ENCODE measurements at regions not wholly inside any gene's neighbourhood (a gene's known extent, or its start where the extent isn't known, plus 50 kb on each side); places are given as distances from the start of the nearest gene placed in this dataset.

DNA sequence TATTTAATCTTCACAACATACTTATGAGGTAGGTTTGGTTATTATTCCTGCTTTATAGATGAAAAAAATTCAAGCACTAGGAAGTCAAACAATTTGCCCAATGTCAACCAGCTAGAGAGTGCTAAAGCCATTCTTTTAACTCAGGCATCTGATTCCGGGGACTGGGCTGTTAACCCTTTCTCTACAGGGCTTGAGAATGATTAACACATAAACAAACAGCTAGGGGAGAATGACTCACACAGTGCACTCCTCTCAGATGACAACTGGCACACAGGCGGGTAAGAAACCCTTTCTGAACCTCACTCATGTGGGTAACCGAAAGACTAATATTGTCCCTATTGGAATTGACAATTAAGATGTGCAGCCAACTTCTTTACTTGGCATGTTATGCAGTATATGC is 86.3 kb upstream of the FSHR start:
- Histone ChIP-seq H3K9me3 (no peaks in the 10 kb centered on the region), H3K27ac (no peak overlapping the region), H3K4me3 (no peak overlapping the region), H3K36me3 (no peaks in the 10 kb centered on the region), H3K27me3 (no peaks in the 10 kb centered on the region), H3K4me1 (no peaks in the 10 kb centered on the region)
- 40 to 70% methylated on average over 2 to 3 of the region's 3 CpGs for WGBS, 2 donors (ENCODE audit: low coverage in 1 of 2)
- no peak for ATAC-seq
- TF ChIP-seq, protein P1, sequence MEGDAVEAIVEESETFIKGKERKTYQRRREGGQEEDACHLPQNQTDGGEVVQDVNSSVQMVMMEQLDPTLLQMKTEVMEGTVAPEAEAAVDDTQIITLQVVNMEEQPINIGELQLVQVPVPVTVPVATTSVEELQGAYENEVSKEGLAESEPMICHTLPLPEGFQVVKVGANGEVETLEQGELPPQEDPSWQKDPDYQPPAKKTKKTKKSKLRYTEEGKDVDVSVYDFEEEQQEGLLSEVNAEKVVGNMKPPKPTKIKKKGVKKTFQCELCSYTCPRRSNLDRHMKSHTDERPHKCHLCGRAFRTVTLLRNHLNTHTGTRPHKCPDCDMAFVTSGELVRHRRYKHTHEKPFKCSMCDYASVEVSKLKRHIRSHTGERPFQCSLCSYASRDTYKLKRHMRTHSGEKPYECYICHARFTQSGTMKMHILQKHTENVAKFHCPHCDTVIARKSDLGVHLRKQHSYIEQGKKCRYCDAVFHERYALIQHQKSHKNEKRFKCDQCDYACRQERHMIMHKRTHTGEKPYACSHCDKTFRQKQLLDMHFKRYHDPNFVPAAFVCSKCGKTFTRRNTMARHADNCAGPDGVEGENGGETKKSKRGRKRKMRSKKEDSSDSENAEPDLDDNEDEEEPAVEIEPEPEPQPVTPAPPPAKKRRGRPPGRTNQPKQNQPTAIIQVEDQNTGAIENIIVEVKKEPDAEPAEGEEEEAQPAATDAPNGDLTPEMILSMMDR (IDR thresholded peaks at IDR 0.05): no peak
- TF ChIP-seq POLR2A (IDR thresholded peaks at IDR 0.05) (no peak), POLR2AphosphoS5 (IDR thresholded peaks at IDR 0.05) (no peak), EP300 (IDR thresholded peaks at IDR 0.05) (no peak)

DNA sequence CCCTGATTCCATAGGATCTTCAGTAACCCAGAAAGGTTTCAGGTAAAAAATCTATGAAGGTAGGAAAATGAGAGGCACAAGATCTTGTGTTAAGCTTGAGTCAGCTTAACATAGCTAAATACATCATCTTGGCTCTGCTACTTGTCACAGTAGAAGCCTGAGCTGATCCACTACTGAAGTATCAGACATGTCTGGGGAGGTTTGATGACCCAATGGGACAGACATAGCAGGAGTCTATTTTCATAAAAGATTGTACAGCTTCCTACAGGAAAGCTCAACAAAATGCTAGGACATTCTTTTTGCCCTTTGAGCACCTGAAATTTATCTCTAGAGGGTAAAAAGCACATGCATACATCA is 84.3 kb upstream of the FSHR start:
- Histone ChIP-seq H3K4me3 (no peak overlapping the region), H3K36me3 (no peaks in the 10 kb centered on the region), H3K9me3 (no peaks in the 10 kb centered on the region), H3K27me3 (no peaks in the 10 kb centered on the region), H3K4me1 (no peaks in the 10 kb centered on the region), H3K27ac (no peak overlapping the region)
- no peak for ATAC-seq
- TF ChIP-seq, protein P1 (IDR thresholded peaks at IDR 0.05): no peak
- no peak for TF ChIP-seq EP300 (IDR thresholded peaks at IDR 0.05)
- no peak for TF ChIP-seq POLR2AphosphoS5 (IDR thresholded peaks at IDR 0.05)
- TF ChIP-seq POLR2A (IDR thresholded peaks at IDR 0.05): no peak

DNA sequence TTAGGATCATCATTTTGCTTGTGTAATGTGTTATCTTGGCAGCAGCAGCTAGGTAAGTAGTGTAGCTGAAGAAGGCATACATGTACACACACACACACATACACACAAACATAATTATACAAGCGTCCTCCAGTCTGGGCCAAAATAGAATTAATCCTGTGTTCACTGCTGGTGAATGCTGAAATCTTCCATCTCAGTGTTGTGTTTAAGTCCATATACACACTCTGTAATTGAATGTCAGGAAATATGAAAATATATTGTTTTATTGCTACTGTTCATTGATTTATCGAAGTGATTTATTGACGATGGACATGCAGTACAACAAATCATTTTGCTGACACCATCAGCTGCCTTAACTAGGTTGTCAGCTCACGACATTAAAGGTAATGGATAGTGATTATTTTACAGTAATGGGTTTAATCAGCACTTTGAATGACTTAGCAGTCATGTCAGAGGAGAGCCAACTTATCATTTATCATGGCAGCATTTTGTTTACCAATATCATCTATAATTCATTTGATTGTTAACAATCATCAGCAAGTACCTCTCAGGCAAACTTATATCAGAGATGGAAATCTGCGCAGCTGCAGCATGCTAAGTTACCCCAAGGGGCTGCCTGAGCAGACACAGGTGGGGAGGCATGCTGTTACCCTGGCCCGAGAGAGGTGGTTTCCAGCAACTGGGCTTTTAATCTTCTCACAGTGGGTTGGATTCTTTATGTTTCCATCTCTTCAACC is 83.7 kb upstream of the FSHR start:
- Histone ChIP-seq H3K36me3 (no peaks in the 10 kb centered on the region), H3K4me1 (no peaks in the 10 kb centered on the region), H3K9me3 (no peaks in the 10 kb centered on the region), H3K27me3 (no peaks in the 10 kb centered on the region), H3K4me3 (no peak overlapping the region), H3K27ac (no peak overlapping the region)
- no peak for TF ChIP-seq POLR2A (IDR thresholded peaks at IDR 0.05)
- no peak for TF ChIP-seq POLR2AphosphoS5 (IDR thresholded peaks at IDR 0.05)
- TF ChIP-seq, protein P1 (IDR thresholded peaks at IDR 0.05): no peak
- TF ChIP-seq EP300 (IDR thresholded peaks at IDR 0.05): no peak
- 82 to 90% methylated on average over 6 of the region's 6 CpGs for WGBS, 2 donors (ENCODE audit: low coverage in 1 of 2)
- no peak for ATAC-seq

DNA sequence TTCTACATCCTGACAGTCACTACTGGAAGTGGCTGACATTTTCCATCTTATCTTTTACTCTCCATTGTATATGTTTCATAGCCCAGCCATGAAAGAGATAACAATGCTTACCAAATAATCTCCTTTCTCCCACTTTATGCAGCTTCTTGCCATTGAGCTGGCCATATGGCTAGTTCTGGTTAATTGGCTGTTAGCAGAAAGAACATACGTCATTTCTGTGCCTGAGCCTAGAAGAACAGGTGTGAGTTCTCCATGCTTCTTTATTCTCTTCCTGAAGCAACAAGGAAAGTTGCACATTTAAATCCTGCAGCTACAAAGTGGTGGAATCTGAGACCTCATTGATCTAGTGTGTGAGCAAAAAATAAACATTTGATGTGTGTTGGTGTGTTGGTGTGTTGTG is 82.0 kb upstream of the FSHR start:
- Histone ChIP-seq H3K9me3 (no peaks in the 10 kb centered on the region), H3K4me3 (no peak overlapping the region), H3K27me3 (no peaks in the 10 kb centered on the region), H3K27ac (no peak overlapping the region), H3K4me1 (no peaks in the 10 kb centered on the region), H3K36me3 (no peaks in the 10 kb centered on the region)
- 60 to 67% methylated on average over 1 of the region's 1 CpG for WGBS, 2 donors (ENCODE audit: low coverage in 1 of 2)
- ATAC-seq: no peak
- TF ChIP-seq, protein P1 (IDR thresholded peaks at IDR 0.05): no peak
- TF ChIP-seq EP300 (IDR thresholded peaks at IDR 0.05) (no peak), POLR2AphosphoS5 (IDR thresholded peaks at IDR 0.05) (no peak), POLR2A (IDR thresholded peaks at IDR 0.05) (no peak)

DNA sequence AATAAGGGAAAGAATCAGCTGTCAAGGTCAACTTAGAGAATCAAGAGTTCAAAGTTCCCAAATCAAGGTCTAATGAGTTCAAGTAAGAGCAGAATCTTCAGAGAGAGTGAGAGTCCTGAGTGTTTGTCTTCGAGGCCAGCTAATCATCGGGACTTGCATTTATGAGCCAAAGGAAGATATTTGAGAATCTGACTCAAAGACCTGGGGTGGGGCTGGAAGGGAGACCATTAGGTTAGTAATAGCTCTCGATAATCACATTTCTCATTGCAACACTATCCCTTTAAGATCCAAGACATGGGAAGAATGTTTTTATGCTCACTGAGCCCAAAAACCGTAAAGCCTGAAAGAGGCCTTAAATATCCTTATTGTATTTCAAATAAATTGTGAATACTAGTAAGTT is 72.0 kb upstream of the FSHR start:
- 53 to 85% methylated on average over 4 of the region's 4 CpGs for WGBS, 2 donors (ENCODE audit: low coverage in 1 of 2)
- ATAC-seq: no peak
- TF ChIP-seq, protein P1 (IDR thresholded peaks at IDR 0.05): no peak
- no peak for TF ChIP-seq POLR2AphosphoS5 (IDR thresholded peaks at IDR 0.05)
- no peak for TF ChIP-seq POLR2A (IDR thresholded peaks at IDR 0.05)
- TF ChIP-seq EP300 (IDR thresholded peaks at IDR 0.05): no peak
- Histone ChIP-seq H3K4me3 (no peak overlapping the region), H3K27ac (no peak overlapping the region), H3K4me1 (peaks cover 0 to 6% (median 0%) of the 10 kb centered on the region in 3 donors), H3K36me3 (no peaks in the 10 kb centered on the region), H3K27me3 (no peaks in the 10 kb centered on the region), H3K9me3 (no peaks in the 10 kb centered on the region)
